HEK293T (cell line): ENCODE measurements at regions not wholly inside any gene's neighbourhood (a gene's known extent, or its start where the extent isn't known, plus 50 kb on each side); places are given as distances from the start of the nearest gene placed in this dataset.

Experiments
- BHLHE40 ChIP-seq: fragments of 450-650 bp; IDR thresholded peaks from 2 replicates; pipeline ENCODE4 v1.6.1; 2016; ENCODE audit warnings: mild to moderate bottlenecking, moderate library complexity, borderline replicate concordance
- CTBP1 ChIP-seq: fragments of 450-650 bp; IDR thresholded peaks from 2 replicates; pipeline ENCODE4 v1.6.1; 2016; ENCODE audit warnings: borderline replicate concordance
- FOXA1 ChIP-seq: fragments of 450-650 bp; IDR thresholded peaks from 2 replicates; pipeline ENCODE4 v1.6.1; 2016; ENCODE audit warnings: mild to moderate bottlenecking
- FOXM1 ChIP-seq: fragments of 450-650 bp; IDR thresholded peaks from 2 replicates; pipeline ENCODE4 v1.6.1; 2017; ENCODE audit warnings: mild to moderate bottlenecking, borderline replicate concordance
- NFRKB ChIP-seq: fragments of 450-650 bp; IDR thresholded peaks from 2 replicates; pipeline ENCODE4 v1.6.1; 2016; ENCODE audit warnings: mild to moderate bottlenecking, moderate library complexity
- PKNOX1 ChIP-seq: fragments of 450-650 bp; IDR thresholded peaks from 2 replicates; pipeline ENCODE4 v1.6.1; 2016
- SP1 ChIP-seq: fragments of 450-650 bp; IDR thresholded peaks from 2 replicates; pipeline ENCODE4 v1.6.1; 2017
- SUZ12 ChIP-seq: fragments of 450-650 bp; IDR thresholded peaks from 2 replicates; pipeline ENCODE4 v1.6.1; 2016; ENCODE audit warnings: mild to moderate bottlenecking
- ZNF384 ChIP-seq: fragments of 450-650 bp; IDR thresholded peaks from 2 replicates; pipeline ENCODE4 v1.6.1; 2016

- TF ChIP-seq BHLHE40, result no peak
- no peak for TF ChIP-seq SUZ12
- no peak for TF ChIP-seq SP1
- TF ChIP-seq FOXM1, result no peak
- TF ChIP-seq ZNF384, result no peak
- TF ChIP-seq PKNOX1, result no peak
- TF ChIP-seq CTBP1, result no peak
- no peak for TF ChIP-seq FOXA1
- no peak for TF ChIP-seq NFRKB
These were observed 221.8 kb downstream of the UACA start for GRCh38 chr15:70541511-70541910.
